H9 (cell line): ENCODE measurements at regions not wholly inside any gene's neighbourhood (a gene's known extent, or its start where the extent isn't known, plus 50 kb on each side); places are given as distances from the start of the nearest gene placed in this dataset.

Source experiments
- DNase-seq: peaks from one replicate; pipeline ENCODE4 v3.0.0-alpha.2; 2017
- H2AFZ ChIP-seq: one replicate; pipeline ENCODE4 v1.6.1; 2013; ENCODE audit warnings: mild to moderate bottlenecking, low read length, control low read depth, moderate library complexity
- H2AK5ac ChIP-seq: 2 replicates; pipeline ENCODE4 v1.6.1; 2013; ENCODE audit warnings: low read length, control low read depth, mixed read lengths; ENCODE audit not compliant: insufficient read length
- H2BK120ac ChIP-seq: one replicate; pipeline ENCODE4 v1.6.1; 2013; ENCODE audit warnings: low read depth, mild to moderate bottlenecking, low read length, control low read depth, inconsistent platforms; ENCODE audit not compliant: poor library complexity, severe bottlenecking
- H2BK12ac ChIP-seq: 2 replicates; pipeline ENCODE4 v1.6.1; 2013; ENCODE audit warnings: low read length, control low read depth, mixed read lengths, low read depth; ENCODE audit not compliant: insufficient read length
- H2BK15ac ChIP-seq: 2 replicates; pipeline ENCODE4 v1.6.1; 2013; ENCODE audit warnings: low read depth, low read length, control low read depth
- H2BK20ac ChIP-seq: one replicate; pipeline ENCODE4 v1.6.1; 2013; ENCODE audit warnings: low read depth, mild to moderate bottlenecking, low read length, control low read depth, inconsistent platforms; ENCODE audit not compliant: poor library complexity, severe bottlenecking
- H2BK5ac ChIP-seq: 2 replicates; pipeline ENCODE4 v1.6.1; 2013; ENCODE audit warnings: low read length, control low read depth, mixed read lengths; ENCODE audit not compliant: insufficient read length
- H3K14ac ChIP-seq: 2 replicates; pipeline ENCODE4 v1.6.1; 2013; ENCODE audit warnings: low read length, control low read depth; ENCODE audit not compliant: insufficient read depth
- H3K18ac ChIP-seq: 2 replicates; pipeline ENCODE4 v1.6.1; 2013; ENCODE audit warnings: low read depth, mild to moderate bottlenecking, mixed read lengths, low read length, control low read depth; ENCODE audit not compliant: insufficient read length
- H3K23ac ChIP-seq: 2 replicates; pipeline ENCODE4 v1.6.1; 2013; ENCODE audit warnings: low read length, control low read depth, mixed read lengths, low read depth; ENCODE audit not compliant: insufficient read length
- H3K23me2 ChIP-seq: 2 replicates; pipeline ENCODE4 v1.6.1; 2013; ENCODE audit warnings: low read depth, mild to moderate bottlenecking, mixed read lengths, low read length, control low read depth; ENCODE audit not compliant: insufficient read length, poor library complexity, severe bottlenecking
- H3K27ac ChIP-seq: 2 replicates; pipeline ENCODE4 v1.5.1; 2013; ENCODE audit warnings: low read length, control low read depth, mixed read lengths, low read depth; ENCODE audit not compliant: insufficient read length
- H3K27me3 ChIP-seq: 2 replicates; pipeline ENCODE4 v1.6.1; 2013; ENCODE audit warnings: low read length, control low read depth, inconsistent platforms; ENCODE audit not compliant: insufficient read depth
- H3K4ac ChIP-seq: 2 replicates; pipeline ENCODE4 v1.6.1; 2013; ENCODE audit warnings: low read depth, mild to moderate bottlenecking, control low read depth, inconsistent platforms, low read length, moderate library complexity
- H3K4me1 ChIP-seq: 2 replicates; pipeline ENCODE4 v1.6.1; 2013; ENCODE audit warnings: low read length, control low read depth, inconsistent platforms; ENCODE audit not compliant: insufficient read depth
- H3K4me2 ChIP-seq: 2 replicates; pipeline ENCODE4 v1.6.1; 2013; ENCODE audit warnings: low read length, control low read depth, mixed read lengths; ENCODE audit not compliant: insufficient read length, insufficient read depth
- H3K56ac ChIP-seq: 2 replicates; pipeline ENCODE4 v1.6.1; 2013; ENCODE audit warnings: low read depth, mild to moderate bottlenecking, mixed read lengths, low read length, control low read depth; ENCODE audit not compliant: insufficient read length
- H3K79me1 ChIP-seq: 2 replicates; pipeline ENCODE4 v1.6.1; 2013; ENCODE audit warnings: low read depth, mild to moderate bottlenecking, moderate library complexity, low read length, control low read depth, inconsistent platforms; ENCODE audit not compliant: insufficient read depth, poor library complexity, severe bottlenecking
- H3K79me2 ChIP-seq: 2 replicates; pipeline ENCODE4 v1.6.1; 2013; ENCODE audit warnings: low read length, control low read depth, inconsistent platforms; ENCODE audit not compliant: insufficient read depth
- H3K9ac ChIP-seq: 2 replicates; pipeline ENCODE4 v1.6.1; 2013; ENCODE audit warnings: low read length, control low read depth, mixed read lengths; ENCODE audit not compliant: insufficient read length; ENCODE audit errors: extremely low read depth
- H3K9me3 ChIP-seq: one replicate; pipeline ENCODE4 v1.6.1; 2013; ENCODE audit warnings: low read depth, low read length, inconsistent platforms; ENCODE audit not compliant: control insufficient read depth
- H3T11ph ChIP-seq: one replicate; pipeline ENCODE4 v1.6.1; 2013; ENCODE audit warnings: mild to moderate bottlenecking, low read length, control low read depth, inconsistent platforms
- H4K20me1 ChIP-seq: one replicate; pipeline ENCODE4 v1.6.1; 2013; ENCODE audit not compliant: control insufficient read depth, insufficient read length, insufficient read depth
- H4K5ac ChIP-seq: 2 replicates; pipeline ENCODE4 v1.6.1; 2013; ENCODE audit warnings: low read depth, mild to moderate bottlenecking, mixed read lengths, low read length, control low read depth; ENCODE audit not compliant: insufficient read length
- H4K8ac ChIP-seq: replicated peaks from 2 replicates; pipeline ENCODE4 v1.6.1; 2013; ENCODE audit warnings: low read length, control low read depth, mixed read lengths, low read depth; ENCODE audit not compliant: insufficient read length
- H4K91ac ChIP-seq: 2 replicates; pipeline ENCODE4 v1.6.1; 2013; ENCODE audit warnings: low read depth, mild to moderate bottlenecking, moderate library complexity, mixed read lengths, low read length, control low read depth; ENCODE audit not compliant: insufficient read length
- H3K27ac Mint-ChIP-seq, 3 experiments: 2 replicates in 2 of 3; 3 replicates in 1 of 3; pipeline ENCODE4 v1.8.0; 2020 to 2021; ENCODE audit warnings: mixed read lengths in 3 of 3, mild to moderate bottlenecking in 1 of 3, moderate library complexity in 1 of 3
- H3K27me3 Mint-ChIP-seq: 2 replicates; pipeline ENCODE4 v1.8.0; 2021; ENCODE audit warnings: low read depth, mild to moderate bottlenecking, moderate library complexity, mixed read lengths
- H3K36me3 Mint-ChIP-seq, 3 experiments: 2 replicates in 2 of 3; 3 replicates in 1 of 3; pipeline ENCODE4 v1.8.0; 2020 to 2021; ENCODE audit warnings: low read depth in 3 of 3, mixed read lengths in 3 of 3; ENCODE audit not compliant: insufficient read depth in 1 of 3
- H3K4me1 Mint-ChIP-seq, 2 experiments: 2 replicates each; pipeline ENCODE4 v1.8.0; 2020; ENCODE audit warnings: mixed read lengths in 2 of 2
- H3K4me3 Mint-ChIP-seq, 2 experiments: 2 replicates in 1 of 2; 3 replicates in 1 of 2; pipeline ENCODE4 v1.8.0; 2020 to 2021; ENCODE audit warnings: mild to moderate bottlenecking in 2 of 2, mixed read lengths in 2 of 2, moderate library complexity in 1 of 2
- H3K9me3 Mint-ChIP-seq, 2 experiments: 2 replicates in 1 of 2; 3 replicates in 1 of 2; pipeline ENCODE4 v1.8.0; 2020; ENCODE audit warnings: mild to moderate bottlenecking in 2 of 2, mixed read lengths in 2 of 2, moderate library complexity in 1 of 2
- WGBS: extraction: QIAGEN DNeasy Blood & Tissue Kit; methylation state at CpG from one replicate; pipeline ENCODE4 v1.1.7; 2013; ENCODE audit warnings: missing lambda C conversion rate, low lambda C conversion rate, mixed read lengths; ENCODE audit not compliant: insufficient read length; ENCODE audit errors: extremely low coverage; 5-methylcytosine and 5-hydroxymethylcytosine counted together
- TF ChIP-seq, protein P1 (sequence below): fragments of 200-600 bp; sonication (generic); conservative IDR thresholded peaks from 3 replicates; pipeline ENCODE4 v1.8.0; 2021; ENCODE audit warnings: antibody characterized with exemption, mild to moderate bottlenecking

DNA sequence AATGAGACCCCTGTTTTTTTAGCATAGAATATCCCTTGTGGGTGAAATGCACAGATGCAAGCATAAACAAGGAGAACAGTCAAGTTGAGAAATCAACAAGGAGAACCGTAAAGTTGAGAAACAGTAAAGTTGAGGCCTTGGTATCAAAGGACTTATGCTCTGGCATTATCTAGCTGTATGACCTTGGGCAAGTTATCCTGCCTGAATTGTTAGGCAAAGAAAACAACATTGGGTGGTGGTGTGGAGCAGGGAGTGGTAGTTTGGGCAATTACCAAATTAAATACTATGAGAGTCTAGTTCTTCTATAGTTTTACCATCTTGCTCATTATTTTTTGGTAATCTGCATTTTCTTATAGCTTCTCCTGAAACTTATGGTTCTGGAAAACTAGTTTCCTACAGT lies 573.4 kb upstream of the ARPP21 start:
- no CpG with 5 or more reads among the region's 1 CpG for WGBS

More for the DNA sequence above, 573.4 kb upstream of the ARPP21 start:
- Histone ChIP-seq H2AK5ac (no peak overlapping the region), H3K27me3 (no peaks in the 10 kb centered on the region), H3K9me3 (no peaks in the 10 kb centered on the region), H2AFZ (no peak overlapping the region), H2BK120ac (no peak overlapping the region), H4K8ac (no peak overlapping the region), H3K56ac (no peak overlapping the region), H2BK12ac (no peak overlapping the region), H3K23me2 (no peaks in the 10 kb centered on the region), H3K18ac (no peak overlapping the region), H3K14ac (no peak overlapping the region), H3K27ac (no peak overlapping the region), H2BK15ac (no peak overlapping the region), H4K5ac (no peak overlapping the region), H3K4me2 (no peak overlapping the region), H4K20me1 (no peaks in the 10 kb centered on the region), H3T11ph (no peak overlapping the region), H3K9ac (no peak overlapping the region), H4K91ac (no peak overlapping the region), H3K79me2 (no peaks in the 10 kb centered on the region), H3K4ac (no peak overlapping the region), H3K79me1 (no peaks in the 10 kb centered on the region), H2BK5ac (no peak overlapping the region), H3K23ac (no peak overlapping the region), H3K4me1 (no peaks in the 10 kb centered on the region), H2BK20ac (no peak overlapping the region)
- Mint-ChIP-seq H3K27me3 (no peaks in the 10 kb centered on the region), H3K4me3 (no peak overlapping the region), H3K9me3 (no peaks in the 10 kb centered on the region), H3K27ac (no peak overlapping the region), H3K36me3 (no peaks in the 10 kb centered on the region), H3K4me1 (no peaks in the 10 kb centered on the region)
- TF ChIP-seq, protein P1, sequence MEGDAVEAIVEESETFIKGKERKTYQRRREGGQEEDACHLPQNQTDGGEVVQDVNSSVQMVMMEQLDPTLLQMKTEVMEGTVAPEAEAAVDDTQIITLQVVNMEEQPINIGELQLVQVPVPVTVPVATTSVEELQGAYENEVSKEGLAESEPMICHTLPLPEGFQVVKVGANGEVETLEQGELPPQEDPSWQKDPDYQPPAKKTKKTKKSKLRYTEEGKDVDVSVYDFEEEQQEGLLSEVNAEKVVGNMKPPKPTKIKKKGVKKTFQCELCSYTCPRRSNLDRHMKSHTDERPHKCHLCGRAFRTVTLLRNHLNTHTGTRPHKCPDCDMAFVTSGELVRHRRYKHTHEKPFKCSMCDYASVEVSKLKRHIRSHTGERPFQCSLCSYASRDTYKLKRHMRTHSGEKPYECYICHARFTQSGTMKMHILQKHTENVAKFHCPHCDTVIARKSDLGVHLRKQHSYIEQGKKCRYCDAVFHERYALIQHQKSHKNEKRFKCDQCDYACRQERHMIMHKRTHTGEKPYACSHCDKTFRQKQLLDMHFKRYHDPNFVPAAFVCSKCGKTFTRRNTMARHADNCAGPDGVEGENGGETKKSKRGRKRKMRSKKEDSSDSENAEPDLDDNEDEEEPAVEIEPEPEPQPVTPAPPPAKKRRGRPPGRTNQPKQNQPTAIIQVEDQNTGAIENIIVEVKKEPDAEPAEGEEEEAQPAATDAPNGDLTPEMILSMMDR, result no peak
- no peak for DNase-seq
